ENCODE measurements at regions not wholly inside any gene's neighbourhood (a gene's known extent, or its start where the extent isn't known, plus 50 kb on each side); places are given as distances from the start of the nearest gene placed in this dataset.
"Not testable (repeated sequence)": the region's sequence is repeated elsewhere in the genome, so short reads cannot be mapped to it uniquely, and the experiment has no call there.

GRCh38 chr16:52725043-52725442 lies 178.1 kb upstream of the TOX3 start:
- no peak for DNase-seq

GRCh38 chr16:52721331-52721730 lies 174.4 kb upstream of the TOX3 start:
- no peak for DNase-seq

- no peak for DNase-seq
Observed at GRCh38 chr16:52718046-52718445, 171.1 kb upstream of the TOX3 start.

GRCh38 chr16:52713740-52714139 lies 166.8 kb upstream of the TOX3 start:
- DNase-seq: no peak

GRCh38 chr16:52709306-52709705 lies 162.4 kb upstream of the TOX3 start:
- DNase-seq: no peak

GRCh38 chr16:52708476-52708875 lies 161.5 kb upstream of the TOX3 start:
- DNase-seq: no peak

- no peak for DNase-seq
Observed at GRCh38 chr16:52707676-52708337, 160.9 kb upstream of the TOX3 start.

GRCh38 chr16:52705122-52705521 lies 158.2 kb upstream of the TOX3 start:
- no peak for DNase-seq

GRCh38 chr16:52697971-52698370 lies 151.0 kb upstream of the TOX3 start:
- no peak for DNase-seq

- no peak for DNase-seq
Observed at GRCh38 chr16:52696126-52696525, 149.2 kb upstream of the TOX3 start.

GRCh38 chr16:52690468-52690867 lies 143.5 kb upstream of the TOX3 start:
- no peak for DNase-seq

- DNase-seq: no peak
Observed at GRCh38 chr16:52680993-52681392, 134.1 kb upstream of the TOX3 start.

GRCh38 chr16:52677501-52677900 lies 130.6 kb upstream of the TOX3 start:
- DNase-seq: no peak

GRCh38 chr16:52676959-52677358 lies 130.0 kb upstream of the TOX3 start:
- DNase-seq: no peak

GRCh38 chr16:52671590-52671989 lies 124.6 kb upstream of the TOX3 start:
- DNase-seq: no peak

- no peak for DNase-seq
Observed at GRCh38 chr16:52657924-52658323, 111.0 kb upstream of the TOX3 start.

GRCh38 chr16:52655916-52656315 lies 109.0 kb upstream of the TOX3 start:
- DNase-seq: not testable (repeated sequence)

GRCh38 chr16:52655156-52655555 lies 108.2 kb upstream of the TOX3 start:
- DNase-seq: not testable (repeated sequence)

- no peak for DNase-seq
Observed at GRCh38 chr16:52652033-52652432, 105.1 kb upstream of the TOX3 start.

- DNase-seq: no peak
Observed at GRCh38 chr16:52650789-52651188, 103.8 kb upstream of the TOX3 start.

- DNase-seq: no peak
Observed at GRCh38 chr16:52650318-52650717, 103.4 kb upstream of the TOX3 start.

GRCh38 chr16:52649870-52650269 lies 102.9 kb upstream of the TOX3 start:
- no peak for DNase-seq

- no peak for DNase-seq
Observed at GRCh38 chr16:52647588-52647987, 100.6 kb upstream of the TOX3 start.

GRCh38 chr16:52643006-52643405 lies 96.1 kb upstream of the TOX3 start:
- DNase-seq: no peak

GRCh38 chr16:52634528-52634927 lies 87.6 kb upstream of the TOX3 start:
- no peak for DNase-seq

- DNase-seq: no peak
Observed at GRCh38 chr16:52634104-52634503, 87.2 kb upstream of the TOX3 start.
